ENCODE measurements at regions not wholly inside any gene's neighbourhood (a gene's known extent, or its start where the extent isn't known, plus 50 kb on each side); places are given as distances from the start of the nearest gene placed in this dataset.

DNA sequence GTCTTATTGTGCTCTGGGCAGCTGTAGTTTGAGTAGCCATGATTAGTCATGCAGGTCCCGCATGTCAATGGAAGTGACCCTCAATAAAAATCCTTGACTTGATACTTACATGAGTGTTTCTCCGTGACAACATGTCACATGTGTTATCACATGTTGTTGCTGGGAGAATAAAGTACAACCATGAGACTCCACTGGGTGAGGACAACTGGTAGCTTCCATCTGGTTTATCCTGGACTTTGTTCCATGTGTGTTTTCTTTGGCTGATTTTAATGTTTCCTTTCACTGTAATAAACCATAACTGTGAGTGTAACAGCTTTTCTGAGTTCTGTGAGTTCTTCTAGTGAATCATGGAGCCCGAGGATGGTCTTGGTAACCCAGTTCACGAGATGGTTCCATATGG is 63.1 kb upstream of the NDN start:
- TF ChIP-seq MYC (IDR thresholded peaks at IDR 0.05; ENCODE audit: low read depth, low read length) (no peak), POLR2A (IDR thresholded peaks at IDR 0.05; ENCODE audit: extremely low read depth, insufficient read length) (no peak)
- TF ChIP-seq, protein P1, sequence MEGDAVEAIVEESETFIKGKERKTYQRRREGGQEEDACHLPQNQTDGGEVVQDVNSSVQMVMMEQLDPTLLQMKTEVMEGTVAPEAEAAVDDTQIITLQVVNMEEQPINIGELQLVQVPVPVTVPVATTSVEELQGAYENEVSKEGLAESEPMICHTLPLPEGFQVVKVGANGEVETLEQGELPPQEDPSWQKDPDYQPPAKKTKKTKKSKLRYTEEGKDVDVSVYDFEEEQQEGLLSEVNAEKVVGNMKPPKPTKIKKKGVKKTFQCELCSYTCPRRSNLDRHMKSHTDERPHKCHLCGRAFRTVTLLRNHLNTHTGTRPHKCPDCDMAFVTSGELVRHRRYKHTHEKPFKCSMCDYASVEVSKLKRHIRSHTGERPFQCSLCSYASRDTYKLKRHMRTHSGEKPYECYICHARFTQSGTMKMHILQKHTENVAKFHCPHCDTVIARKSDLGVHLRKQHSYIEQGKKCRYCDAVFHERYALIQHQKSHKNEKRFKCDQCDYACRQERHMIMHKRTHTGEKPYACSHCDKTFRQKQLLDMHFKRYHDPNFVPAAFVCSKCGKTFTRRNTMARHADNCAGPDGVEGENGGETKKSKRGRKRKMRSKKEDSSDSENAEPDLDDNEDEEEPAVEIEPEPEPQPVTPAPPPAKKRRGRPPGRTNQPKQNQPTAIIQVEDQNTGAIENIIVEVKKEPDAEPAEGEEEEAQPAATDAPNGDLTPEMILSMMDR (IDR thresholded peaks at IDR 0.05; ENCODE audit: low read depth, low read length): no peak
- no peak for DNase-seq (ENCODE audit: low read depth)
- no peak overlapping the region for H3K4me3 ChIP-seq (ENCODE audit: low read depth, low read length)

GRCh38 chr15:23750776-23751175 is 63.7 kb upstream of the NDN start:
- DNase-seq (ENCODE audit: low read depth): no peak
- no peak for TF ChIP-seq MYC (IDR thresholded peaks at IDR 0.05; ENCODE audit: low read depth, low read length)
- TF ChIP-seq, protein P1 (IDR thresholded peaks at IDR 0.05; ENCODE audit: low read depth, low read length): no peak
- TF ChIP-seq POLR2A (IDR thresholded peaks at IDR 0.05; ENCODE audit: extremely low read depth, insufficient read length): no peak
- TF ChIP-seq, protein P2, sequence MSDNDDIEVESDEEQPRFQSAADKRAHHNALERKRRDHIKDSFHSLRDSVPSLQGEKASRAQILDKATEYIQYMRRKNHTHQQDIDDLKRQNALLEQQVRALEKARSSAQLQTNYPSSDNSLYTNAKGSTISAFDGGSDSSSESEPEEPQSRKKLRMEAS (IDR thresholded peaks at IDR 0.05; ENCODE audit: low read depth, low read length): no peak
- no peak overlapping the region for H3K4me3 ChIP-seq (ENCODE audit: low read depth, low read length)

DNA sequence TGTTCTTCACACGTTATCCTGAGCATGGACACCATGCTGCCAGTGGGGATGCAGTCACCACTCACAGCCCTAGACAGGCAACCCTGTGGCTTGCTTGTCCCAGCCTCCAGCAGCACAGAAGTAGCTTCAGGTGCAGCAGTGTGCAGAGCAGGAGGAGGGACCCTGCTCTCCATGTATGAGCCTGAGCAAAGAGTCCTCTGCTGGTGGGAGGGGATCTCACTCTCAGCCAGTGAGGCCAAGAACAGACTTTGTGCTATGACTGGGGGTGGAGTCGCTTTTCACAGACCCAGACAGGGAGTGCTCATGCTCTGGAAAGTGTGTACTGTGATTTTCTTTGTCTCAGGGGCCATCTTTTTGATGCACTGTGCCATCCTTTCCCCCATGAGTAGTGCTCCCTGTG is 66.1 kb upstream of the NDN start:
- DNase-seq (ENCODE audit: low read depth): no peak
- no peak overlapping the region for H3K4me3 ChIP-seq (ENCODE audit: low read depth, low read length)
- TF ChIP-seq POLR2A (IDR thresholded peaks at IDR 0.05; ENCODE audit: extremely low read depth, insufficient read length) (no peak), MYC (IDR thresholded peaks at IDR 0.05; ENCODE audit: low read depth, low read length) (no peak)
- TF ChIP-seq, protein P2 (IDR thresholded peaks at IDR 0.05; ENCODE audit: low read depth, low read length): no peak
- TF ChIP-seq, protein P1 (IDR thresholded peaks at IDR 0.05; ENCODE audit: low read depth, low read length): no peak

- TF ChIP-seq MYC (IDR thresholded peaks at IDR 0.05; ENCODE audit: low read depth, low read length): no peak
- TF ChIP-seq POLR2A (IDR thresholded peaks at IDR 0.05; ENCODE audit: extremely low read depth, insufficient read length): no peak
- TF ChIP-seq, protein P1 (IDR thresholded peaks at IDR 0.05; ENCODE audit: low read depth, low read length): no peak
- TF ChIP-seq, protein P2 (IDR thresholded peaks at IDR 0.05; ENCODE audit: low read depth, low read length): no peak
Measured at GRCh38 chr15:23758891-23759290, 71.8 kb upstream of the NDN start.

GRCh38 chr15:23760024-23760423 is 72.9 kb upstream of the NDN start:
- H3K4me3 ChIP-seq (ENCODE audit: low read depth, low read length): no peak overlapping the region
- TF ChIP-seq MYC (IDR thresholded peaks at IDR 0.05; ENCODE audit: low read depth, low read length): no peak
- no peak for TF ChIP-seq POLR2A (IDR thresholded peaks at IDR 0.05; ENCODE audit: extremely low read depth, insufficient read length)
- TF ChIP-seq, protein P2 (IDR thresholded peaks at IDR 0.05; ENCODE audit: low read depth, low read length): no peak
- TF ChIP-seq, protein P1 (IDR thresholded peaks at IDR 0.05; ENCODE audit: low read depth, low read length): no peak
- DNase-seq (ENCODE audit: low read depth): no peak

More at GRCh38 chr15:23758891-23759290, 71.8 kb upstream of the NDN start:
- H3K4me3 ChIP-seq (ENCODE audit: low read depth, low read length): no peak overlapping the region
- no peak for DNase-seq (ENCODE audit: low read depth)

GRCh38 chr15:23761386-23761785 is 74.3 kb upstream of the NDN start:
- no peak overlapping the region for H3K4me3 ChIP-seq (ENCODE audit: low read depth, low read length)
- no peak for DNase-seq (ENCODE audit: low read depth)
- TF ChIP-seq, protein P1 (IDR thresholded peaks at IDR 0.05; ENCODE audit: low read depth, low read length): no peak
- TF ChIP-seq MYC (IDR thresholded peaks at IDR 0.05; ENCODE audit: low read depth, low read length): no peak
- TF ChIP-seq, protein P2 (IDR thresholded peaks at IDR 0.05; ENCODE audit: low read depth, low read length): no peak
- no peak for TF ChIP-seq POLR2A (IDR thresholded peaks at IDR 0.05; ENCODE audit: extremely low read depth, insufficient read length)
